Lung (tissue), 11 donors: ENCODE measurements at regions not wholly inside any gene's neighbourhood (a gene's known extent, or its start where the extent isn't known, plus 50 kb on each side); places are given as distances from the start of the nearest gene placed in this dataset.
A peak's percentile ranks its signal among the peaks of the same experiment; 100 is the strongest.

ENCODE experiments used
- ATAC-seq: fragments of 200-7000 bp; cut with Tn5 transposase; one replicate; pipeline ENCODE4 v1.9.1; 2020; ENCODE audit warnings: moderate number of reproducible peaks; ENCODE audit not compliant: insufficient read depth, low FRiP score
- DNase-seq, 3 donors: peaks; one replicate each; pipeline ENCODE4 v3.0.0-alpha.2; 2013 to 2017
- H3K27ac ChIP-seq, 2 donors: one replicate each; pipeline ENCODE4 v1.5.1; 2013; ENCODE audit warnings: mild to moderate bottlenecking in 2 of 2, moderate library complexity in 2 of 2, control low read depth in 1 of 2, inconsistent platforms in 1 of 2, low read depth in 1 of 2, low read length in 1 of 2
- H3K27me3 ChIP-seq, 3 donors: one replicate each; pipeline ENCODE4 v1.5.1; 2013; ENCODE audit warnings: low read length in 2 of 3; ENCODE audit not compliant: control insufficient read depth in 3 of 3, insufficient read depth in 3 of 3
- H3K36me3 ChIP-seq, 4 donors: one replicate each; pipeline ENCODE4 v1.5.1; 2013; ENCODE audit warnings: low read length in 4 of 4, mild to moderate bottlenecking in 1 of 4, moderate library complexity in 1 of 4; ENCODE audit not compliant: control insufficient read depth in 4 of 4, insufficient read depth in 4 of 4
- H3K4me1 ChIP-seq, 5 donors: one replicate each; pipeline ENCODE4 v1.5.1; 2013; ENCODE audit warnings: low read length in 5 of 5, mild to moderate bottlenecking in 2 of 5, moderate library complexity in 1 of 5; ENCODE audit not compliant: control insufficient read depth in 5 of 5, insufficient read depth in 5 of 5
- H3K4me3 ChIP-seq: one replicate; pipeline ENCODE4 v1.5.1; 2013; ENCODE audit warnings: mild to moderate bottlenecking, control low read depth, moderate library complexity
- H3K9ac ChIP-seq, 2 donors: one replicate each; pipeline ENCODE4 v1.5.1; 2013; ENCODE audit warnings: low read length in 2 of 2, control low read depth in 1 of 2; ENCODE audit not compliant: insufficient read depth in 1 of 2
- H3K9me3 ChIP-seq, 4 donors: one replicate each; pipeline ENCODE4 v1.5.1; 2013; ENCODE audit warnings: low read length in 3 of 4, mild to moderate bottlenecking in 1 of 4, moderate library complexity in 1 of 4; ENCODE audit not compliant: control insufficient read depth in 4 of 4, insufficient read depth in 3 of 4
- WGBS, 2 donors: extraction: QIAGEN DNeasy Blood & Tissue Kit; methylation state at CpG; one replicate each; pipeline ENCODE4 v1.1.7; 2013; 5-methylcytosine and 5-hydroxymethylcytosine counted together
- TF ChIP-seq, protein P1 (sequence below): IDR thresholded peaks from 2 replicates; pipeline ENCODE4 v1.5.1; 2012; ENCODE audit warnings: mild to moderate bottlenecking; ENCODE audit errors: control extremely low read depth, extremely low read depth
- donor health status: control.
- donor health status: control.
- donor health status: Bipolar disorder and iron deficiency.
- donor health status: healthy.
- donor health status: DM: yes; HTN: yes; CAD: no.

DNA sequence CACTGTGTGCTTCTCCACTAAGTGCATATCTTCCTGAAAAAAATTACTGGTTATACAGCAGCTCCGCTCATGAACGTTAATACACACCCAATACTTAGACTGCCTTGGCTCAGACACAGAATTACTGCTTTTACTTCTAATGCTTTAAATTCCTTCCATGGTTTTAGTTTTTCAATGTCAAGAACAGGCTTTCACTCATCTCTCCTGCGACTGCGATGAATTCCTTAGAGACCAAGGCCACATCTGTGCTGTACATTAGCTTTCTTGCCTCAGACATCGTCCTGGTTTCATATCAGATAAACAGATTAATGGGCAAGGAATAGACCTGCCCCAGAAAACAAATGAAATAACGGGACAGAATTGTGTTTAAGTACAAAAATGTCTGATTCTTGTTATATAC, 120.2 kb downstream of the CYP26A1 start:
- Histone ChIP-seq H3K4me1 (peaks cover 1 to 9% (median 5%) of the 10 kb centered on the region in 5 donors), H3K27ac (no peak overlapping the region), H3K9ac (no peak overlapping the region), H3K4me3 (no peak overlapping the region), H3K27me3 (no peaks in the 10 kb centered on the region), H3K36me3 (no peaks in the 10 kb centered on the region), H3K9me3 (no peaks in the 10 kb centered on the region)
- TF ChIP-seq, protein P1, sequence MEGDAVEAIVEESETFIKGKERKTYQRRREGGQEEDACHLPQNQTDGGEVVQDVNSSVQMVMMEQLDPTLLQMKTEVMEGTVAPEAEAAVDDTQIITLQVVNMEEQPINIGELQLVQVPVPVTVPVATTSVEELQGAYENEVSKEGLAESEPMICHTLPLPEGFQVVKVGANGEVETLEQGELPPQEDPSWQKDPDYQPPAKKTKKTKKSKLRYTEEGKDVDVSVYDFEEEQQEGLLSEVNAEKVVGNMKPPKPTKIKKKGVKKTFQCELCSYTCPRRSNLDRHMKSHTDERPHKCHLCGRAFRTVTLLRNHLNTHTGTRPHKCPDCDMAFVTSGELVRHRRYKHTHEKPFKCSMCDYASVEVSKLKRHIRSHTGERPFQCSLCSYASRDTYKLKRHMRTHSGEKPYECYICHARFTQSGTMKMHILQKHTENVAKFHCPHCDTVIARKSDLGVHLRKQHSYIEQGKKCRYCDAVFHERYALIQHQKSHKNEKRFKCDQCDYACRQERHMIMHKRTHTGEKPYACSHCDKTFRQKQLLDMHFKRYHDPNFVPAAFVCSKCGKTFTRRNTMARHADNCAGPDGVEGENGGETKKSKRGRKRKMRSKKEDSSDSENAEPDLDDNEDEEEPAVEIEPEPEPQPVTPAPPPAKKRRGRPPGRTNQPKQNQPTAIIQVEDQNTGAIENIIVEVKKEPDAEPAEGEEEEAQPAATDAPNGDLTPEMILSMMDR = no peak
- ATAC-seq (no peak), DNase-seq (no peak)
- WGBS, 2 donors = 60 to 77% methylated on average over 6 of the region's 6 CpGs

DNA sequence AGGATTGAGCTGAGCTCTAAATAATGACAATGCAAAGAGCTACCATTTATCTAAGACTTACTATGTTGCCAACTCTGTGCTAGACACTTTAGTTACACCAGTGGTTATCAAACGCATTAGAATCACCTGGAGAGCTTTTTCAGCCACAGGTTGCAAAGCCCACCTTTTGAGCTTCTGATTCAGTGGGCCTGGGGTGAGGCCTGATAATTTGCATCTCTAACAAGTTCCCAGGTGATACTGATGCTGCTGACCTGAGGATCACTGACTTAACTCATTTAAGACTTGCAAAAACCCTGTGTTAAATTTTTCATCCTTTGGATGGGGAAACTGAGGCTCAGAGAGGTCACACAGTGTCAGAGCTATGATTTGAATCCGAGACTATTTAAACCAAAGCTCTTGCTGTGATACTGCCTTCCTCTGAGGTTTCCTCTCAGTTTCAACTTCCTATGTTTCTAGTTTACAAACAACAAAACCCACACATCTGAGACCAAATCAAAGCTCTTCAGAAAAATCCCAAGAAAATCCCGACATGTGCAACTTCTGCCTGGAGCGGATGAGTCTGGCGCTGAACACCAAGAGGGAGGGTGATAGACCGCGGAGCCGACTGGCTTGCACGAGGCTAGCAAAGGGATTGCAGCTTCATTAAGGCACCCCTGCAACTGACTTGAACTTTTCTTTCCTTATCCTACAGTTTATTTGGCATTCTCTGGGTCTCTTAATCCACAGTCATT, 124.9 kb downstream of the CYP26A1 start:
- Histone ChIP-seq H3K9me3 (no peaks in the 10 kb centered on the region), H3K27ac (peak overlapping the region in 1 of 2 donors; percentile 59), H3K27me3 (no peaks in the 10 kb centered on the region), H3K36me3 (no peaks in the 10 kb centered on the region), H3K4me1 (peaks cover 2 to 19% (median 10%) of the 10 kb centered on the region in 5 donors), H3K9ac (peak overlapping the region in 1 of 2 donors; percentile 73), H3K4me3 (no peak overlapping the region)
- TF ChIP-seq, protein P1 = no peak
- WGBS, 2 donors = 14 to 17% methylated on average over 9 of the region's 9 CpGs
- ATAC-seq = no peak
- peak in 2 of 3 donors; percentile 72 to 82 for DNase-seq

DNA sequence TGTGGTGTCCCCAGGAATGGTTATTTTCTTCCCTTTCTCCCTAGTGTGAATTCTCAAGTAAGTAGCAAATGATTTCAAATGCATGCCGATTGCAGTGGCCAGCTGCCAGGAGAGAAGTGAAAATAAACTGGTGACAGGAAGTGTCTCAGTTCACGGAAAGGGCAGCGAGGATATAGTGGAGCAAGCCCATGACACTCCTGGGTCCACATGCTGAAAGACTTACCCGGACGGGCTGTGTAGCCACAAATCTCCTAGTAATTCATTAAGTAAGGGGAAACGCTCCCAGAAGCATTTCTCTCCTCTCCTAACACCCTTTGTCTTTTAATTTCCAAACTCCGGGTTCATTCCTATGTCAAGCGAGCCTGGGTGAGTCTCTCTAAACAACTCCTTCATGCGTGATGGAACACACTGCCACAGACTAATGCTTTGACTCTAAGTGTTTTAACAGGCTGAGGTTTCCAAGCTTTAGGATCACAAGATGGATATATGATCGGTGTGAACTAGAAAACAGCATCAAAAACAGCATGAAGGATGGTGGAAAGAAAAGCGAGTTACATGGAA, 125.6 kb downstream of the CYP26A1 start:
- 15 to 28% methylated on average over 11 of the region's 11 CpGs for WGBS, 2 donors
- TF ChIP-seq, protein P1 = no peak

More for the DNA sequence above, 125.6 kb downstream of the CYP26A1 start:
- Histone ChIP-seq H3K27me3 (no peaks in the 10 kb centered on the region), H3K27ac (peak overlapping the region in 1 of 2 donors; percentile 20), H3K9me3 (no peaks in the 10 kb centered on the region), H3K9ac (peak overlapping the region in 1 of 2 donors; percentile 73), H3K4me1 (peaks cover 2 to 19% (median 10%) of the 10 kb centered on the region in 5 donors), H3K4me3 (peak overlapping the region; percentile 9), H3K36me3 (no peaks in the 10 kb centered on the region)
- DNase-seq (peak; percentile 83 to 91 (median 91)), ATAC-seq (peak; percentile 72)
